ENCODE measurements at regions not wholly inside any gene's neighbourhood (a gene's known extent, or its start where the extent isn't known, plus 50 kb on each side); places are given as distances from the start of the nearest gene placed in this dataset.

- no peak for DNase-seq (ENCODE audit: low read depth in 2 of 3, low spot score in 2 of 3)
Measured at GRCh38 chr14:39851202-39851601, 419.0 kb upstream of the FBXO33 start.

- no peak for DNase-seq (ENCODE audit: low read depth in 2 of 3, low spot score in 2 of 3)
Measured at GRCh38 chr14:39847852-39848251, 415.6 kb upstream of the FBXO33 start.

DNA sequence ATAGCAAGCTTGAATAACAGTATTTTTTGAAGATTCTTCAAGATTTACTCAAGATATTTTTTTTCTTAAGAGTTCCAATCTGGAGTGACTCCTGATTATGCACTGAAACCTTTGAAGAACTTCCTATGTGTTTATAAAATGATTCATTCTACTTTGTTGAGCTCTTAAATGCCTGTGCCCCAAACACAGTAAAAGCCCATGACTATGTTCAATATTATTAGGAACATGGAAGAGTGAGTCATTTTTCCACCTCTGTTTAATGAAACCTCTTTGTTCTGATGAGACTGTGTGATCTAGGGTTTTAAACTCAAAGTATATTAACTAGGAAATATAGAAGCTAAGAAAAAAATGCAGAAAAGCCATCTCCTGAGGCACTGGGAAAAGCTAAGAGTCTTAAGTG lies 415.0 kb upstream of the FBXO33 start:
- no peak for DNase-seq (ENCODE audit: low read depth in 2 of 3, low spot score in 2 of 3)

- DNase-seq (ENCODE audit: low read depth in 2 of 3, low spot score in 2 of 3): no peak
Measured at GRCh38 chr14:39843881-39844280, 411.6 kb upstream of the FBXO33 start.

DNA sequence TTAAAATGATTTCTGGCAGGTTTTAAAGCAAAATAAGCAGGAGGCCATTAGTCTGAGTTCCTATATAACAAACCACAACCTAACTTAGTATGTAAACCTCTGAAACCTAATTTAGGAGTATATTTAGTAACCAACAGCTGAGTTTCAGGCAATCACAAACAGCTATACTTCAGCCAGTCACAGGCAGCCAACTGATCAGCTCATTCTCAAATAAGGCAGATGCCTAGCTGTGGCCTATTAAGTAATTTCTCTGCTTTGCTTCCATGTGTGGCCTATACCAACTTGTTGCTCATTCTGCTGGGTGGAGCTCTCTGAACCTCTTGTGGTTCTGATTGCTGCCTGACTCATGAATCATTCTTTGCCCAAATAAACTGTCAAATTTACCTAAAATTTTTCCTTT lies 408.9 kb upstream of the FBXO33 start:
- DNase-seq (ENCODE audit: low read depth in 2 of 3, low spot score in 2 of 3): no peak

- no peak for DNase-seq (ENCODE audit: low read depth in 2 of 3, low spot score in 2 of 3)
Measured at GRCh38 chr14:39827901-39828655, 395.8 kb upstream of the FBXO33 start.

DNA sequence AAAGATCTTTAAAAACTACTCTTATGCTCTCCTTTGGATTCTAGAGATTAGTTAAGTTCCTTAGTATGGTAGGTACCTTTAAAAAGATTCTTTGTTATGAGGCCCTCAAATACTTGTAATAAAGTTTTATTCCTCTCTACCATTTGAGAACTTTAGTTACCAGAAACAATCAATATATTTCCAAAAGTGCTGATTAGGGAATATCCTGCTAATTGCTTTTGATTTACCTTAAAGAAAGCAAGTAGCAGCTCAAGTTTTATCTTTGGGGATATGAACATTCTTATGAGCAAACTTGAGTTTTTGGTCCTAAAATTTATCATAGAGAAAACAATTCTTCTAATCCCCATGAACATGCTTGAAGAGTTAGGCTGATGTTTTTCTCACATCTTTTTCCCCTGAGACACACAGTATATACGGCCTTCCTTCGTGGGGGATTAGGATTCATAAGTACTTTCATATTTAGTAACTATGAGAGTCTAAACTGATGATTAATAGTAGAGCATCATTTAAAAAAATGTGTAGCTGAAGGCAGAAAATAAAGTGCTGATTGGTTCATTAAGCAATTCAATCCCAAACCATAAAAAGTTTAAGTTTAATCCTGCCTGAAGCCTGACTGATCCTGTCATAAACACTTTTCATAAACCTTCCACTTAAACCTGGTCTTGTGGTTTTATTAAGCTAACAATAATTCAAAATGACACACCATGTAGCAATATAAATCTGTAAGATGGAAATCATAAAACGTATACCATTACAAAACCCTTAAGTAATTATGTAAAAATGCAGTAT lies 380.5 kb upstream of the FBXO33 start:
- no peak for DNase-seq (ENCODE audit: low read depth in 2 of 3, low spot score in 2 of 3)

- DNase-seq (ENCODE audit: low read depth in 2 of 3, low spot score in 2 of 3): no peak
Measured at GRCh38 chr14:39807271-39807670, 375.0 kb upstream of the FBXO33 start.

GRCh38 chr14:39784461-39784860 lies 352.2 kb upstream of the FBXO33 start:
- DNase-seq (ENCODE audit: low read depth in 2 of 3, low spot score in 2 of 3): no peak

DNA sequence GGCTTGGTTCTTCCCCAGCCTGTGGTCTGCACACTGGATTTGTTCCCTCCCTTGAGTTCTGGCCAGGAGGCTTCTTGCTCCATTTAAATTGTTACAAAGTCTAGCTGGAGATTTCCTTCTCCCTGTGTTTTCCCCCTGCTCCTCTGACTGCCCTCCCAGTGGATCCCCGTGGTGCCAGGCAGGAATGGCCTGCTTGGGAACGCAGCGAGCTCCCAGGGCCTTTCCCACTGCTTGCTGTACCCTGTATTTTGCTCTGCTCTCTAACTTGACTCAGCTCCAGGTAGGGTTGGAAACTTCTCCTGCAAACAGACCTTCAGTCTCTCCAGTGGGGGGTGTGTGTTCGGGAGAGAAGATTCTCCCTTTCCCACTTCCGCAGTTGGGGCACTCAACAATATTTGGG lies 349.2 kb upstream of the FBXO33 start:
- no peak for DNase-seq (ENCODE audit: low read depth in 2 of 3, low spot score in 2 of 3)

- no peak for DNase-seq (ENCODE audit: low read depth in 2 of 3, low spot score in 2 of 3)
Measured at GRCh38 chr14:39773387-39774126, 341.3 kb upstream of the FBXO33 start.

DNA sequence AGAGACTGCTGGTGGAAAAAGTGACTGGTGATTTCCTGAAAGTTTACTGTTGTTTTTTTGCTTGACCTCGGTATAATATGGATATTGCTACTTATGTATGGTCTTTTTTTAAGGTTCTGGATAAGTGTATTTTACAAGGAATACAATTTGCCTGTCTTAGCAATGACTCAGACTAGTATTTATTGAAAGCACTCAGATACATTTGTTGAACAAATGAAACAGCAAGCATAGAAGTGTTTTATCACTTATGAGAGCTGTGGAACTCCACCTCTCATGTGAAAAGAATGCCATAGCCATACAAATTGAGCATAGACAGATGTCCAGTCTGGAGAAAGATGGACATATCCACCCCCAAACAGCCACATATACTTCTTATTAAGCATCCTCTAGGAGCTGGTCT lies 340.4 kb upstream of the FBXO33 start:
- DNase-seq (ENCODE audit: low read depth in 2 of 3, low spot score in 2 of 3): no peak

GRCh38 chr14:39768589-39768988 lies 336.4 kb upstream of the FBXO33 start:
- no peak for DNase-seq (ENCODE audit: low read depth in 2 of 3, low spot score in 2 of 3)

DNA sequence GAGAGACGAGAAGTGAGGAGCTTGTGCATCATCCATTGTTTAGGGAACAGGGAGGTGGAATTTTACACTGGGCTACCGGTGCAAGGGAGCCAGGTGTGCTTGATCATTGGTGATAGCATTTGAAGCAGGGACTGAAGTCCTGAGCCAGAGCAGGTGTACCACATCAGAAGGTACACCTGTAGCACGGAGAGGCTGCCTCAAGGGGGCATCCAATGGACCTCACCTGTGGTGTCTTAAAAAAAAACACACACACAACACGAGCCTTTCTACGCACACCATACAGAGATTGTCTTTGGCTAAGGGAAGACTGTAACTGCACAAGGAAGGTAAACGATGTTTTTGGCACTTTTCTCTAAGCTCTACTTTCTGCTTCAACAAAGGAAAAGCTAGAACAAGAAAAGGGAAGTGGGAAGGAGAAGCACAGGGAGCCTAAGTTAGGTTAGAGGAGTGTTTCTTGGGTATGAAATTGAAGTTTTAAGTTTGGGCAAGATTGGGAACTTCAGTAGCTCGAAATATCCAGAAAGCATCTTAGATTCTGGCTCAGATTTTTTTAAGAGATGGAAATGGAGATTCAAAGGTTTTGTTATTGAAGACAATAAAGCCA lies 334.3 kb upstream of the FBXO33 start:
- no peak for DNase-seq (ENCODE audit: low read depth in 2 of 3, low spot score in 2 of 3)

DNA sequence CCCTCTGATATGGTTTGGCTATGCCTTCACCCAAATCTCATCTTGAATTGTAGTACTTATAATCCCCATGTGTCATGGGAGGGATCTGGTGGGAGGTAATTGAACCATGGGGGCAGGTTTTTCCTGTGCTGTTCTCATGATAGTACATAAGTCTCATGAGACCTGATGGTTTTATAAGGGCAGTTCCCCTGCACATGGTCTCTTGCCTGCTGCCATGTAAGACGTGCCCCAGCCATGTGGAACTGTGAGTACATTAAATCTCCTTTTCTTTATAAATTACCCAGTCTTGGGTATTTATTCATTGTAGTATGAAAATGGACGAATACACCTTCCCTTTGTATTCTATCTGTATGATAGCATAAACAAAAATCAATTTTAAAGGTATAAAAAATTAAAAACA lies 333.4 kb upstream of the FBXO33 start:
- no peak for DNase-seq (ENCODE audit: low read depth in 2 of 3, low spot score in 2 of 3)

- no peak for DNase-seq (ENCODE audit: low read depth in 2 of 3, low spot score in 2 of 3)
Measured at GRCh38 chr14:39763402-39763890, 331.2 kb upstream of the FBXO33 start.

DNA sequence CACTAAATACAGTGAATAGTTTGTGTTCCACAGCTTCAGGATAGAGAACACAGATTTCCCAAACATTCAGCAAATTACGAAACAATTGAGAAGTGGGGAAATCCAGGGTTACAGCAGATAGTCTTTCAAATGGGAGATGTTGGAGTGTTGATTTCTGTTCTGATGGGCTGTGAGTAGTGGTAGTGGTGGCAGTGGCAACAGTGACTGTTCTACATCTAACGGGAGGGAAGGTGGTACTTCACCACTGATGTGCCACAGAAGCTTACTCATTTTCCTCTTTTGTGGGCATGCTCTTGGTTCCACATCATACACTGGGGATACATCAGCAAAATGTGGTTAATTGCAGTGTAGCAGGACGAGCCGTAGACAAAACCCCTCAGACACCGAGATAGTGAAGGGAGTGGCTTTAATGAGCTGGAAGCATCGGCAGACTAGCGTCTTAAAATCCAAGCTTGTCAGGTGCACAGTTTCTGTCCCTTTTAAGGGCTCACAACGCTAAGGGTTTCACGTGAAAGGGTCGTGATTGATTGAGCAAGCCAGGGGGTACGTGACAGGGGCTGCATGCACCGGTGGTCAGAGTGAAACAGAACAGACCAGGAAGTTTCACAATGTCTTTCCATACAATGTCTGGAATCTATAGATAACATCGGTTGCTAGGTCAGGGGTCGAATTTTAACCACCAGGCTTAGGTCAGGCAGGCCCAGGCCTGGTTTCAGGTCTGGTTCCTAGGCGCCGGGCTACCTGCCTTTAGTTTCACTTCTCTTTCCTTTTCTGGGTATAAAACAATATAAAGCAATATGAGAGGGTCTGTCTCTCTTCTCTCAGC lies 330.6 kb upstream of the FBXO33 start:
- no peak for DNase-seq (ENCODE audit: low read depth in 2 of 3, low spot score in 2 of 3)

DNA sequence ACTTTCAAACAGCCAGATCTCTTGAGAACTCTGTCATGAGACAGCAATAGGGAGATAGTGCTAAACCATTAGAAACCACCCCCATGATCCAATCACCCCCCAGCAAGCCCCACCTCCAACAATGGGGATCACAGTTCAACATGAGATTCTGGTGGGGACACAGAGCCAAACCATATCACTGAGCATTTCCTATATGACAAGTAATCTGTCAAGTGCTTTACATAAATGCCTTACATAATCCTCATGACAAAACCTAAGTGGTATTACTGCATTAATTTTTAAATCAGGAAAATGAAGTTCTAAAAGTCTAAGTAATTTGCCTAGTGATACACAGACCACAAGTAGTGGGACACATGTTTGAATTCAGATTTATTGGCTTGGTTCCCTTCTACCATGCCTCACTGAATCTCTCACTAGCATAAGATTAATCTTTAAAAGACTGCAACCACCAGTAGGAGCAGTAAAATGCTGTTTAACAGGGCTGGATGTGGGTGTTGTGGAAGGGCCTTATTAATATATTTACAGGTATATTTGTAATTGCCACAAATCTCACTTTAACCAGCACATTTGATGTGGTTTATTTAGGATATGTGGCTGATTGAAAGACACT lies 323.1 kb upstream of the FBXO33 start:
- DNase-seq (ENCODE audit: low read depth in 2 of 3, low spot score in 2 of 3): no peak

DNA sequence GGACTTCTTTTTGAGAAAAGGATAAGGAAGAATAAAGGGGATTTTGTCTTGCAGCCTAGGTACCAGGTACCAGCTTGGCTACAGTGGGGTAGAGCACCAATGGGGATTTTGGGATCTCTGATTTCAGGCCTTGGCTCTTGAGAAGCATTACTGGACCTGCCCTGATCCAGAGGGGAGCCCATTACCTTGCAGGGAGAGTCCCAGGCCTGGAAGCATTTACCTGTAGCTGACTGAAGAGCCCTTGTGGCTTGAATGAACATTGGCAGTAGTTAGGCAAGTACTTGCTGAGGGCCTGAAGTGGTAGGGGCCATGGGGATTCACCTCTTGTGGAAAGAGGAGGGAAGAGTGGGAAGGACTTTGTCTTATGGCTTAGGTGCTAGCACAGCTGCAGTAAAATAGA lies 308.2 kb upstream of the FBXO33 start:
- no peak for DNase-seq (ENCODE audit: low read depth in 2 of 3, low spot score in 2 of 3)

DNA sequence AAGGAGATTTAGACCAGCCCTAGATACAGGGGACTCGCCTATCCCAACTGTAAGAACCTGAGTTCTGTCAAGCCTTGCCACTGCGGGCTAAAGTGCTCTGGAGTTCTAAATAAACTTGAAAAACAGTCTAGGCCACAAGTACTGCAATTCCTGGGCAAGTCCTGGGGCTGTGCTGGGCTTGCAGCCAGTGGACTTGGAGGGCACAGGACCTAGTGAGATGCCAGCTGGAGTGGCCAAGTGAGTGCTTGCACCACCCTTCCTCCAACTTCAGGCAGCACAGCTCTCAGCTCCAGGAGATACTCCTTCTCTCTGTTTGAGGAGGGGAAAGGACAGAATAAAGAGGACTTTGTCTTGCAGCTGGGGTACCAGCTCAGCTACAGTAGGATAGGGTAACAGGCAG lies 307.6 kb upstream of the FBXO33 start:
- no peak for DNase-seq (ENCODE audit: low read depth in 2 of 3, low spot score in 2 of 3)

Data from hematopoietic multipotent progenitor cell (in vitro differentiated cells).